HEK293 (cell line): ENCODE measurements at regions not wholly inside any gene's neighbourhood (a gene's known extent, or its start where the extent isn't known, plus 50 kb on each side); places are given as distances from the start of the nearest gene placed in this dataset.

Source experiments
- CTCF ChIA-PET: fragments of 350-600 bp; formaldehyde crosslinking; extraction: SDS; loops from one replicate; lab custom pipeline; 2021; ENCODE audit warnings: antibody characterized with exemption; lab: Yijun Ruan, JAX
- POLR2A ChIA-PET: fragments of 300-600 bp; formaldehyde crosslinking; extraction: SDS; loops from one replicate; lab custom pipeline; 2020; ENCODE audit warnings: antibody characterized with exemption, inconsistent platforms; lab: Yijun Ruan, JAX
- H3K27ac ChIP-seq: fragments of 200-500 bp; sonication (Bioruptor generic); 2 replicates; pipeline ENCODE4 v1.5.1; 2014; ENCODE audit warnings: low read depth, low read length, control low read depth, inconsistent platforms; ENCODE audit errors: extremely low read depth
- H3K36me3 ChIP-seq, 2 experiments: fragments of 200-500 bp in 1 of 2; sonication (Bioruptor generic) in 1 of 2; 1 replicate in 1 of 2; 2 replicates in 1 of 2; pipeline ENCODE4 v1.5.1; 2014 to 2017; ENCODE audit warnings: inconsistent platforms in 2 of 2, low read length in 2 of 2; ENCODE audit not compliant: control insufficient read depth in 2 of 2, insufficient read depth in 1 of 2
- H3K4me1 ChIP-seq: fragments of 200-500 bp; sonication (Bioruptor generic); 2 replicates; pipeline ENCODE4 v1.5.1; 2014; ENCODE audit warnings: mild to moderate bottlenecking, low read length, inconsistent platforms; ENCODE audit not compliant: control insufficient read depth, insufficient read depth
- H3K4me3 ChIP-seq: 2 replicates; pipeline ENCODE4 v1.5.1; 2011; ENCODE audit warnings: low read depth, mild to moderate bottlenecking, control low read depth, low read length, moderate library complexity
- H3K9me3 ChIP-seq: fragments of 200-500 bp; sonication (Bioruptor generic); 2 replicates; pipeline ENCODE4 v1.5.1; 2014; ENCODE audit warnings: low read depth, low read length, inconsistent platforms; ENCODE audit not compliant: control insufficient read depth, insufficient read depth
- HOXA7 ChIP-seq: sonication (generic); formaldehyde crosslinking; IDR thresholded peaks from 2 replicates; pipeline ENCODE4 v1.8.1; 2022; ENCODE audit warnings: missing genetic modification reagents, borderline replicate concordance
- INSM2 ChIP-seq: fragments of 450-650 bp; formaldehyde crosslinking; IDR thresholded peaks from 2 replicates; pipeline ENCODE4 v1.5.1; 2016; ENCODE audit warnings: missing biosample characterization, missing genetic modification characterization
- KLF1 ChIP-seq: fragments of 450-650 bp; formaldehyde crosslinking; IDR thresholded peaks from 2 replicates; pipeline ENCODE4 v1.5.1; 2016; ENCODE audit warnings: missing biosample characterization, missing genetic modification characterization
- PATZ1 ChIP-seq: fragments of 450-650 bp; formaldehyde crosslinking; IDR thresholded peaks from 2 replicates; pipeline ENCODE4 v1.5.1; 2016; ENCODE audit warnings: missing biosample characterization, missing genetic modification characterization
- PRDM6 ChIP-seq: fragments of 450-650 bp; formaldehyde crosslinking; IDR thresholded peaks from 2 replicates; pipeline ENCODE4 v1.5.1; 2017; ENCODE audit warnings: missing biosample characterization, missing genetic modification characterization
- SCRT1 ChIP-seq: fragments of 450-650 bp; formaldehyde crosslinking; IDR thresholded peaks from 2 replicates; pipeline ENCODE4 v1.5.1; 2016; ENCODE audit warnings: missing biosample characterization, missing genetic modification characterization, borderline replicate concordance
- SCRT2 ChIP-seq: fragments of 450-650 bp; formaldehyde crosslinking; IDR thresholded peaks from 2 replicates; pipeline ENCODE4 v1.5.1; 2016; ENCODE audit warnings: missing biosample characterization, missing genetic modification characterization
- SETDB1 ChIP-seq: IDR thresholded peaks from one replicate; pipeline ENCODE4 v1.6.1; 2017; ENCODE audit warnings: mild to moderate bottlenecking, low read length, moderate library complexity, mixed read lengths; ENCODE audit not compliant: insufficient read length
- SP7 ChIP-seq: fragments of 450-650 bp; formaldehyde crosslinking; IDR thresholded peaks from 2 replicates; pipeline ENCODE4 v1.5.1; 2016; ENCODE audit warnings: missing biosample characterization, missing genetic modification characterization
- ZBTB11 ChIP-seq: fragments of 450-650 bp; formaldehyde crosslinking; conservative IDR thresholded peaks from 2 replicates; pipeline ENCODE4 v1.5.1; 2016; ENCODE audit warnings: low read depth, missing biosample characterization, missing genetic modification characterization
- ZBTB20 ChIP-seq: fragments of 450-650 bp; formaldehyde crosslinking; IDR thresholded peaks from 2 replicates; pipeline ENCODE4 v1.5.1; 2016; ENCODE audit warnings: missing biosample characterization, missing genetic modification characterization
- ZNF214 ChIP-seq: fragments of 450-650 bp; formaldehyde crosslinking; IDR thresholded peaks from 2 replicates; pipeline ENCODE4 v1.5.1; 2017; ENCODE audit warnings: missing biosample characterization, mild to moderate bottlenecking, missing genetic modification characterization, borderline replicate concordance
- ZNF23 ChIP-seq: fragments of 450-650 bp; formaldehyde crosslinking; IDR thresholded peaks from 2 replicates; pipeline ENCODE4 v1.5.1; 2016; ENCODE audit warnings: missing biosample characterization, missing genetic modification characterization, borderline replicate concordance
- ZNF449 ChIP-seq: fragments of 450-650 bp; formaldehyde crosslinking; IDR thresholded peaks from 2 replicates; pipeline ENCODE4 v1.5.1; 2017; ENCODE audit warnings: missing biosample characterization, mild to moderate bottlenecking, missing genetic modification characterization, moderate library complexity
- ZNF501 ChIP-seq: fragments of 450-650 bp; formaldehyde crosslinking; IDR thresholded peaks from 2 replicates; pipeline ENCODE4 v1.5.1; 2016; ENCODE audit warnings: missing biosample characterization, missing genetic modification characterization
- ZNF514 ChIP-seq: fragments of 450-650 bp; formaldehyde crosslinking; IDR thresholded peaks from 2 replicates; pipeline ENCODE4 v1.5.1; 2016; ENCODE audit warnings: missing biosample characterization, missing genetic modification characterization
- ZNF558 ChIP-seq: fragments of 450-650 bp; formaldehyde crosslinking; IDR thresholded peaks from 2 replicates; pipeline ENCODE4 v1.5.1; 2016; ENCODE audit warnings: missing biosample characterization, missing genetic modification characterization
- ZNF626 ChIP-seq: fragments of 450-650 bp; sonication (Bioruptor Pico); formaldehyde crosslinking; IDR thresholded peaks from 2 replicates; pipeline ENCODE4 v1.5.1; 2018; ENCODE audit warnings: missing biosample characterization, missing genetic modification characterization, inconsistent platforms
- ZNF837 ChIP-seq: fragments of 450-650 bp; formaldehyde crosslinking; IDR thresholded peaks from 2 replicates; pipeline ENCODE4 v1.5.1; 2016; ENCODE audit warnings: missing biosample characterization, missing genetic modification characterization

- ChIA-PET POLR2A (no interaction called here), CTCF (no interaction called here)
- Histone ChIP-seq H3K36me3 (no peaks in the 10 kb centered on the region), H3K4me3 (no peak overlapping the region), H3K9me3 (no peaks in the 10 kb centered on the region), H3K4me1 (no peaks in the 10 kb centered on the region), H3K27ac (no peak overlapping the region)
- TF ChIP-seq SETDB1, result no peak
- no peak for TF ChIP-seq INSM2 (tag by site-specific recombination)
- TF ChIP-seq ZBTB11 (tag by site-specific recombination), result no peak
- no peak for TF ChIP-seq HOXA7 (CRISPR knock-in tag)
- no peak for TF ChIP-seq ZNF626 (tag by site-specific recombination)
- no peak for TF ChIP-seq KLF1 (tag by site-specific recombination)
Observed at GRCh38 chr14:54267172-54267571, 129.6 kb upstream of the CDKN3 start.

GRCh38 chr14:54275997-54276725, 120.6 kb upstream of the CDKN3 start:
- no peaks in the 10 kb centered on the region for H3K36me3 ChIP-seq
- CTCF ChIA-PET, result interaction anchor here (0.7 kb wide), 1 partner anchor 58 kb away, joined by 4 read pairs; no protein-coding TSS in a partner anchor
- H3K4me3 ChIP-seq, result no peak overlapping the region
- H3K27ac ChIP-seq, result no peak overlapping the region
- H3K9me3 ChIP-seq, result no peaks in the 10 kb centered on the region
- no peak for TF ChIP-seq ZNF514
- TF ChIP-seq ZNF23 (tag by site-specific recombination), result no peak
- TF ChIP-seq SCRT1, result no peak
- no peak for TF ChIP-seq PATZ1 (tag by site-specific recombination)
- TF ChIP-seq ZNF558 (tag by site-specific recombination), result no peak
- TF ChIP-seq SCRT2 (tag by site-specific recombination), result no peak
- no peak for TF ChIP-seq ZNF837
- no peak for TF ChIP-seq ZBTB20 (tag by site-specific recombination)
- no peaks in the 10 kb centered on the region for H3K4me1 ChIP-seq
- POLR2A ChIA-PET, result interaction anchor here (0.8 kb wide), 1 partner anchor 34 kb away, joined by 5 read pairs; no protein-coding TSS in a partner anchor

GRCh38 chr14:54278087-54278486, 118.7 kb upstream of the CDKN3 start:
- ChIA-PET POLR2A (interaction anchor here (0.7 kb wide), 1 partner anchor 888 kb away, joined by 3 read pairs; no protein-coding TSS in a partner anchor), CTCF (no interaction called here)
- Histone ChIP-seq H3K27ac (no peak overlapping the region), H3K36me3 (no peaks in the 10 kb centered on the region), H3K4me3 (no peak overlapping the region), H3K4me1 (no peaks in the 10 kb centered on the region), H3K9me3 (no peaks in the 10 kb centered on the region)
- no peak for TF ChIP-seq ZBTB20 (tag by site-specific recombination)
- no peak for TF ChIP-seq PRDM6 (tag by site-specific recombination)
- TF ChIP-seq SP7 (tag by site-specific recombination), result no peak
- TF ChIP-seq ZNF214 (tag by site-specific recombination), result no peak
- TF ChIP-seq ZNF514, result no peak
- TF ChIP-seq ZNF501 (tag by site-specific recombination), result no peak
- TF ChIP-seq ZNF449 (tag by site-specific recombination), result no peak
